NOMO-1 treated with DMSO at 0.1 percent for 48 hours (cell line): ENCODE measurements at regions not wholly inside any gene's neighbourhood (a gene's known extent, or its start where the extent isn't known, plus 50 kb on each side); places are given as distances from the start of the nearest gene placed in this dataset.

ENCODE experiments used
- DNase-seq: peaks from one replicate; lab custom pipeline; 2025; ENCODE audit not compliant: unreplicated experiment; lab: John Stamatoyannopoulos, UW

DNA sequence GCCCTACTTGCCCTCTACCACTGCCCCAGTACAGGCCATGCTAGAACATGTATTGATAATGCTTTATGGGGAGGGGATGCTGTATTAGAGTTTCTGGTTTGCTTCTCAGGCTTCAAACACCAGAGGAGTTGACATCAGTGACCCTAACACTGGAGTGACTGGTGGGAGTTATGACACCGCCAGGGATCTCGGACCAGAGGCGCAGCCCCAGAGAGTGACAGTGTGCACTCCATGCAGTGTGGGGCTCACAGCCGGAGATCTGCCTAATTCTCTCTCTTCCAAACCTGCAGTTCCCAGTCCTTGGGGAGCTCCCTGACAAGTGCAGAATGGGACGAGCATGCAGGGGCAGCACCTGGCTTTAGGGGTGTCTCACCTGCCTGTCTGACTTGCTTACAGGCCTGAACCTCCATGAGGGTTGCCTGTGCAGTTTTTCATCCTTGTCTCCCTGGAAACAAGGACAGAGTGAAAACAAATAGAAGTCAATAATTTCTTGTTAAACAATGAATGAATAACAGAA is 244.9 kb upstream of the MYT1L start:
- no peak for DNase-seq

DNA sequence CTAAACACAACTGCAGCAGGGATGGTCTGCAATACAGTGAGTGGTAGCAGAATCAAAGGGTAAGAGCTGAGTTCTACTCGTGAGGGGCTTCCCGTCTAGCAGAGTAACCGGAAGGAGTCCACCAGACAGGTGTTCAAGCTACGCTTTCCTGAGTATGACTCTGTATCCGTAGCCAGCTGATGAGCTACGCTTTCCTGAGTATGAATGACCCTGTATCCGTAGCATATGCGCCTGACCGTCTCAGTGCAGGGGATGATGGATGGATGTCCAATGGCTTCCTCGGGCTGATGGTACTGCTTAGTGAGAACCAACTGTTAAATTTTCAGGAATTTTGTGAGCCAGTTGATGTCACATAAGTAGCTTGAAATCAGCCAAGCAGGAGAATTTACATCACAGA is 244.1 kb upstream of the MYT1L start:
- no peak for DNase-seq

DNA sequence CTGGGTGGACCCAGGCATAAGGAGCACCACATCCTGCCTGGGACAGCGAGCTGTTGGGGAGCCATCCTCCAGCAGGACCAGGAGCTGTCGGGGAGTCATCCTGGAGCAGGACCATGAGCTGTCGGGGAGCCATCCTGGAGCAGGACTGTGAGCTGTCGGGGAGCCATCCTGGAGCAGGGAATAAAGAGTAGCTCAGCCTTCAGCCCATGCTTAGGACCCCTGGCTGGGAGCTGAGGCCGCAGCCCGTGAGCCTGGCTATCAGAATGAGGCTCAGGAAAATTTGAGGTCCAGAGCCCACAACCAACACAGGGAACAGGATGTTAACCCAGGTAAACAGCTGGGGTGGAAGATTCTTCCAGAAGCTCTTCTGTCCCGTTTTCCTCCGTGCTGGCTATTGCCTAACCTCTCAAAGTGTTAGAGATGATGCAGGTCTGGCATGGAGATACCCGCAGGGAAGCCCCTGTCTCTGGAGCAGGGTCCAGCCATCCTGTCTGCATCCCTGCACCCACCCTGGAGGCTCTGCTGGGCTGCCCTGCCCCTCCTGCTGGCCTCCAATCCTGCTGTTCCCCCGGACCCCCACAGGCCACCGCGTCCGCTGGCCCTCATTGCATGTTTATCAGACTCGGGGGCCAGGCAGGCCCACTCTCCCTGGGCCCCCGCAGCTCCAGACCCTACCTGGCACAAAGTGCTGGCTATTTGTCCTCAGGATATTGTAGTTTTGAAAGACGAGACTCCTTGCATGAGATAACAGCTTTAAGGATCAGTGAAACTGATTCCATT is 243.5 kb upstream of the MYT1L start:
- DNase-seq: no peak

DNA sequence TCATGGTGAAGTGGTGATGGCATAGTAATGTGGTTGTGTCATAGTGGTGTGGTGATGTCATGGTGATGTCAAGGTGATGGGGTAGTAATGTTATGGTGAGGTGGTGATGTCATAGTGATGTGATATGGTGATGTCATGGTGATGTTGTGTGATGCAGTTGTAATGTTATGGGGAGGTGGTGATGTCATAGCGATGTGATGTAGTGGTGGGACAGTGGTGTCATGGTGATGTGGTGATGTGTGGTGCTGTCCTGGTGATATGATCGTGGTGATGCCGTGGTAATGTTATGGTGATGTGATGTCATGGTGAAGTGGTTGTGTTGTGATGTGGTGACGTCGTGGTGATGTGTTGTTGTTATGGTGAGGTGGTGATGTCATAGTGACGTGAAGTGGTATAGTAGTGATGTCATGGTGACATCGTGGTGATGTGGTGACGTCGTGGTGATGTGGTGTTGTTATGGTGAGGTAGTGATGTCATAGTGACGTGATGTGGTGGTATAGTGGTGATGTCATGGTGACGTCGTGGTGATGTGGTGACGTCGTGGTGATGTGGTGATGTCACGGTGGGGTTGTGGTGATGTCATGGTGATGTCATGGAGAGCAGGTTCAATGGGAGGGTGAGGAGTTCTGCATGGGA is 242.7 kb upstream of the MYT1L start:
- DNase-seq: no peak

DNA sequence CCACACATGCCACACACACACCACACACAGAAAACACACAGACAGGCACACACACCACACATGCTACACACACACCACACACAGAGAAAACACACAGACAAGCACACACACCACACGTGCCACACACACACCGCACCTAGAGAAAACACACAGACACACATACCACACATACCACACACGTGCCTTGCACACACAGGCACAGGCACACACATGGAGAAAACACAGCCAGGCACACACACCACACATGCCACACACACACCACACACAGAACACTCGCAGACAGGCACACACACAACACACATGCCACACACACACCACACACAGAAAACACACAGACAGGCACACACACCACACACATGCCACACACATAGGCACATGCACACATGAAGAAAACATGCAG is 242.1 kb upstream of the MYT1L start:
- no peak for DNase-seq

DNA sequence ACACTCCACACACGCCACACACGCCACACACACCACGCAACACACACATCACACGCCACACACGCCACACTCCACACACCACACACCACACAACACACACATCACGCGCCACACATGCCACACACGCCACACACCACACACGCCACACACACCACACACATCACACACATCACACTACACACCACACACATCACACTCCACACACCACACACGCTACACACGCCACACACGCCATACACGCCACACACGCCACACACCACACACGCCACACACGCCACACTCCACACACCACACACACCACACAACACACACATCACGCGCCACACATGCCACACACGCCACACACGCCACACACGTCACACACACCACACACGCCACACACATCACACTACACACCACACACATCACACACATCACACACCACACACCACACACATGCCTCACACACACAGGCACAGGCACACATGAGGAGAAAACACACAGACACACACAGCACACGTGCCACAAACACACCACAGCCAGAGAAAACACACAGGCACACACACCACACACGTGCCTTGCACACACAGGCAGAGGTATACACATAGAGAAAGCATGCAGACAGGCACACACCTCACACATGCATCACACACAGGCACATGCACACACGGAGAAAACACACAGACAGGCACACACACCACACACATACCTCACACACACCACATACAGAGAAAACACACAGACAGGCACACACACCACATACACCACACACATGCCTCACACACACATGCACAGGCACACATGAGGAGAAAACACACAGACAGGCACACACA is 241.5 kb upstream of the MYT1L start:
- no peak for DNase-seq

DNA sequence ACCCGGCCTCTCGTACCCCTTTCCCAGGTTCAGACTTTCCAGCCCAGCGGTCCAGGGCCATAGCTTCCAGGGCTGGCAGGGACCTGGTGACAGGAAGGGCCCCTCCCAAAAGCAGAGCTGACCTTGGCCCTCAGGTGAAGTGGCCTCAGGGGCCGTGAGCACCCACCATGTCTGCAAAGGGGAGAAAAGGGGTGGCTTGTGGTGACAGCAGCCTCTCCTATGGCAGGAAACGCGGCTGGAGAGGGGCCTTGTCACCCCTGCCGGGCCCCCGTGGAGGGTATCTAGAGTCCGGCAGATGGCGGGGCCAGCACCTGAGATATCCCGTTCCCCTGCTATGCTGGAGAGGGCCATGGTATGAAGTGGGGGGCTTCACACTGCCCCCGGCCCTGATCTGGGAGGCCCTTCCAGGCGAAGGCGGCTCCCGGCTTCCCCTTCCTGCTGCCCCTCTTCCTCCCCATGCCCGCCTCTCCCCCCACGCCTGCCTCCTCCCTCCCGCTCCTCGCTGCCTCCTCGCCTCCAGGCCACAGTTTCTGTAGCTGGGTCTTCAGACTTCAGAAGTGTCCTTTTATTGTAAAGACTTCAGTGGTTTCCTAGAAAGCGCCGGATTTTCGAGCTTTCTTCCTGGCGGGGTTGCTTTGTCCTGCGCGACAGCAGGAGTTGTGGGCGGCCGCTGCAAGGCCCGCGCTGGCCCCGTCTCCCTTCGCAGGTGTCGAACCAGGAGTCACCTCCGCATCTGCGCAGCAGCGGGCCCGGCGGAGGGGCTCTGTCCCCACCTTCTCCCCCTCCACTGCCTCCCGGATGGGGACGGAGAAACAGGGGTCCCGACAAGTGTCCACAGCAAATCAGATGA is 240.5 kb upstream of the MYT1L start:
- no peak for DNase-seq

DNA sequence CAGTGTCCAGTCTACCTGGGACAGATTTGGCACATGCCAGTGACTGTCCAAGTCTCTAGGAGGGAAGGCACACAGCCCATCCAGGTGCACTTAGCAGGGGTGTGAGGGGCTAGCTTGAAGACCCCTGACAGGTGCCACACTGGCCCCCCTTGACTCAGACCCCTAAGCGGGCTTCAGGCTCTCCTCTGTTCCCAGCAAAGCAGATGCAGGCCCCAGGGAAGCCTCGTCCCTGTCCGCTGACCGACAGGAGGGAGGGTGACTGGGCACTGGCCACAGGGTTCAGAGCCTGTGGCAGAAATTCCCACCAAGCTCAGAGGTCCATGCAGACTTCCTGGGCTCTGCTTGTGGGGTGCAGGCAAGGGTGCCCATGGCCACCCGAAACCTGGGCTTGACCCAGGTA is 239.8 kb upstream of the MYT1L start:
- no peak for DNase-seq

DNA sequence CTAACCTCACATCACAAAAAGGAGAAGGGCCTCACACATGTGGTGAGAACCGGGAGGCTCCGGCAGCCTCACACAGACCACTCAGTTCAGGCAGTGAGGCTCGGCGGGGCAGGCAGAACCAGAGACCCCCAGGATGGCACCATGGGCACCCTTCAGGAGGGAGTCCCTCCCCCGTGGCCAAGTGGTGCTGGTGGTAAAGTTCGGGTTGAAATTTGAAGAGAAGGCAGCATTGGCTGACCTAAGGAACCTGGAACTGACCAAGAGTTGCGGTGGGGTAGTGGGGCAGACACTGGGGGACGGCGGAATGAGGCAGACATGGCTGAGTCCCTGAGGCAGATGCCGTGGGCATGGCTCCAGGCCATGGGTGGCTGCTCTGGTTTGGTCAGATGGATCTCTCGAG is 239.3 kb upstream of the MYT1L start:
- DNase-seq: no peak

DNA sequence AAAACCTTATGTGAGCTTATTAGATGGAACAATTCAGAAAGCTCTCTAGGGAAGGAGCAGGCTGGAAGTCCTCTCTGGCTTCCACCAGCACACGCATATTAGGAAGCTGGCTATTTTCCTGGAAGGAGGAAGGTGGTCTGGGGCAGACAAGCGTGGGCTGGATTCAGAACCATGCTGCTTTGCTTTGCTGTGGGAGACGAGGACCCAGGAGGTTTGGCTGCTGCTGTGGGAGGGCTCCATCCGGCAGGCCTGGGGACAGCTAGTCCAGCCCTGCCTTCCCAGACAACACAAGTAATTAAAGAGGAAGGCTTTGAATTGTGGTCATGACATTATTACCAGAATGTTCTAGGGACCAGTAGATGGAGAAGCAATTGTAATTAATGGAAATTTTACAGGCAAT is 238.8 kb upstream of the MYT1L start:
- no peak for DNase-seq

DNA sequence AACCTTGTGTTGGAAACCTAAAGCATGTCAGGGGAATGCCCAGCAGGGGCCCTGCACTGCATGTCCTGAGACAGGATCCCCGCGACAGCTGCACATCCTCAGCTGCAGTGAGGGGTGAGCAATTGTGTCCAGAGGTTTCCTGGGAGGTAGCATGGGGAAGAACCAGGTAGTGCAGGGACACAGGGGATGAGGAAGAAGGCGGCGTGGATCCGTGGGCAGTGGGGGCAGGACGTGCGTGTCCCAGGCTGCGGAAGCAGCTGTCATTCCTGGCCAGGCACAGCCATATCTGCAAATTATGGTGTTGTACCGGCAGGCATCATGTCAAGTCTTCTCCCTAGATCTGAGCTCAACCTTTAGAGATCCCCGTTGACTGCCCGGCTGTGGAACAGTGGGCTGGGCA is 238.2 kb upstream of the MYT1L start:
- DNase-seq: no peak

DNA sequence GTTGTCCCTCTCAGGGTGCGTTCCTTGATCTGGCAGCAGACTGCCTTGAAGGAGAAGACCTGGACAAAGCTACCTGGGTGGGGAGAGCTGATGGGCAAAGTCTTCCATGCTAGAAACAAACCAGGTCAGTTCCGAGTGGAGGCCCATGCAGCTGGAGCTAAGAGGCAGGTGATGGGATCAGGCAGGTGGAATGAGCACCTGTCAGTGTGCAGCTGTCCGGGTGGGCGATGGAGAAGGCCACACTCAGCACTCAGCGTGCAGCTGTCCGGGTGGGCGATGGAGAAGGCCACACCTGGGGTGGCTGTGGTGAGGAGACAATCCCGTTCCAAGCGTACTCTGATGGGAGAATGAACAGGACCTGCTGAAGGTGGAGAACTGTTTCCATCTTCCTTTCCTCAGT is 237.3 kb upstream of the MYT1L start:
- no peak for DNase-seq

DNA sequence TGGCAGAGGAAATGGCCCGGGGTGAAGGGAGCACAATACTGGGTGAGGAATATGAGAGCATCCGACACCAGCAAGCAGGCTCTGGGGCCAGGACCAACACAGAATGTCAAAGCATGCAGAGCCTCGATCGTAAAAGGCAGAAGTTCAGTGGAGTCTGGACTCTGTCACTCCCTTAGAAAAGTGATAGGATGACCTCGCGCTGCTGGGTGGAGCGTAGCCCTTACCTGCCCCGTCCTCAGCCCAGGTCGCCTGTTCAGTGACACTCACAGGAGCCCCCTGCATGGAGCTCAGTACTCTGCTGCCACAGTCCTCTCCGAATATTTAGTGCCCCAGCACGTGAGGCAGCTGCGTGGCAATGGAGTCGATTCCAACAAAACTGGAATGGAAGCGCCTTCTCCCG is 236.7 kb upstream of the MYT1L start:
- no peak for DNase-seq

DNA sequence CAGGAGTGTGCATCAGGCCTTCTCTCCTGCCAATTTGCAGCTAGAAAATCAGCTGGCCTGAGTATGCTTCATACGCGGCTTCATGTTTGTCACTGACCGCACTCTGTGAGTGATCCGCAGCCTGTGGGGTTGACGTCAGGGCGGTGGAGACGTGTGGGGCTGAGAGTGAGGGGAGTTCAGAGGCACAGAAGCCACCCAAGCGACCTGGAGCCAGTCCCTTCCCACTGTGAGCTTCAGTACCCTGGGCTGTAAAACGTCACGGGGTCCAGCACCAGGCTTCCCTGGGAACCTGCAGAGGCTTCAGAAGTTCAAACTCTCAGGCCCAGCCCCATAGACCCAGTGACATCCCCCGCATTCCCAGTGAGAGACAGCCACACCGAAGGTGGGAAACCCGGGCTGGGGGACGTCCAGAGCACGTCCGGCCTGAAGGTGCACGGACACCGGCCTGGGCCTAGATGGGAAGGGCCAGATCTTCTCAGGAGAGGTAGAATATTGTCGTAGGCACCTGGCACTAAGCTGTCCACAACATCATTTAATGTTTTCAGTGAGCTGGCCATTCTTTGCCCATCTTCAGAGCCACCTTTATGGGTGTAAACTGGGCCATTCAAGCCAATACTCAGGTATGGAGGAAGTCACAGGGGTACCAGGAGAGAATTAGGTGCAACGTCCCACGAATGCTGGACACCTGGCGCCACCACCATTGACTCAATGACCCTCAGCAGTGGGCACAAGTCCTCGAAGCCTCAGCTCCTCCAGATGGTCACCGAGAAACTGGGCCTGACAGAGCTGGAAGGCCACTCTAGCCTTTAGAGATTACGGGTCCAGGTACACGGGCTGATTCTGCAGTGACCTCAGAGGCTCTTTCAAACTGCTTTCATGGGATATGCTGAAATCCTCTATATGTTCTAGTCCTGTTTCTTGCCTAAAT is 235.6 kb upstream of the MYT1L start:
- no peak for DNase-seq

DNA sequence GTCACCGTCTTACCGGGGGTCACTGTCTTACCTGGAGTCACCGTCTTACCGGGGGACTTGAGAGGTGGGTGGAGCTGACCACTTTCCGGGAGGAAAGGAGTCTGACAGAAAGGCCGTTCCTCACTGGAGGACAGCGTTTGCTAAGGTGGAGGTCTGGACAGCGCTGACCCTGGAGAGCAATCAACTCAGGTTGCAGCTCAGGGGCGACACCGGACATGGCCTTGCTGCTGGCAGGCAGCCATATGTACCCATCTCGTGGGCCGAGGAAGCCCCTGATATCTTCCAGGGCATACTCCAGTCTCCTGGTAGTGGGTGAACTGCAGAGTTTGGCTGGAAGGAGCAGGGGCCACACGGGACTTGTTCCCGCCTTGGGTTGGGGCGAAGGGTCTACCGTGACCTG is 234.6 kb upstream of the MYT1L start:
- DNase-seq: no peak

DNA sequence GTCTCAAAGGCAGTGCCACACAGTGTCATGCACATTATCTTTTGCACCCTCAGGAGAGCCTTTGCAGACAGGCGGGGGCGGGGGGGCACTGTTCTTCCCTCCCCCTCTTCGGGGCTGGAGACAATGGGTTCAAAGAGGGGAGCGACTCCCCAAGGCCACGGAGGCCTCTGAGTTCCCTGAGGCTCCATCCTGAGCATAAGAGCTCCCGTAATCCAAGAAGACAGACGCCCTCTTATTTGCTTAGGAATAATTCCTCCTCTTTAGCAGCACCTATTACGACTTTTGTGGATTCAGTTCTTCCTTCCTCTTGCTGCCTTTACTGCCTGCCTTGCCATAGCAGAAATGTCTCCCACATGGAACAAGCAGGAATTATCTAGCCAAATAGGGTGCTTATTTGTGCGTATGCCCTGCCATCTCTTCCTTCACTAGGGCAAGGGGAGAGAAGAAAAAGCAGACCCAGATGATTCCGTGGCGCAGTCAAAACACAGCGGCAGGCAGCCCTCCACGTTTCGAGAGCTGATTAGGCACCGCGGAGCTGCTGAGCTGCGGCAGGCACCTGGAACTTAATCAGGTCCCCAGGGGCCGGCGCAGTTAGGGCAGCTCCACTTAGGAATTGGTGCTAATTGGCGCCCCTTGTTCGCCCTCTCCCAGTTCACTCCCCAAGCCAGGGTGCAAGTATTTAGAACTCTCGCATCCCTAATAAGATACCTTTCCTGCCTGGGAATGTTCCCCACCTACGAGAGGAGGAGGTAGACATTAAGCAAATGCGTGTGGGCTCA is 233.4 kb upstream of the MYT1L start:
- no peak for DNase-seq

DNA sequence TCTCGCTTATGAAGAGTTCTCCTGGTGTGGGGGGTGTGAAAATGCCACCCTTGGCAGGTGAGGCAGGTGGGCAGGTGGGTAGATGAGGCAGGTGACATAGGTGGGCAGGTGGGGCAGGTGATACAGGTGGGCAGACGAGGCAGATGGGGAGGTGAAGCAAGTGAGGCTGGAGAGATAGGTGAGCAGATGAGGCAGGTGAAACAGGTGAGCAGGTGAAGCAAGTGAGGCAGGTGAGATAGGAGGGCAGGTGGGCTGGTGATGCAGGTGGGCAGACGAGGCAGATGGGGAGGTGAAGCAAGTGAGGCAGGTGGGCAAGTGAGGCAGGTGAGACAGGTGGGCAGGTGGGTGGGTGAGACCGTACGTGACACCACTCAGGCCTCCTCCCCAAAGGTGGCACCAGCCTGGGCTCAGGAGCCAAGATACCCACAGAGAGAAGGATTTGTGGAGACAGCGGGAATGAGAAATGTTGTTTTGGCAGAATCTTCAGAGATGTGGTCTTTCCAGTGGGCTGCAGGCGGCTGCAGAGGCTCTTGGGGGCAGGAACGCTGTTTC is 232.3 kb upstream of the MYT1L start:
- no peak for DNase-seq

DNA sequence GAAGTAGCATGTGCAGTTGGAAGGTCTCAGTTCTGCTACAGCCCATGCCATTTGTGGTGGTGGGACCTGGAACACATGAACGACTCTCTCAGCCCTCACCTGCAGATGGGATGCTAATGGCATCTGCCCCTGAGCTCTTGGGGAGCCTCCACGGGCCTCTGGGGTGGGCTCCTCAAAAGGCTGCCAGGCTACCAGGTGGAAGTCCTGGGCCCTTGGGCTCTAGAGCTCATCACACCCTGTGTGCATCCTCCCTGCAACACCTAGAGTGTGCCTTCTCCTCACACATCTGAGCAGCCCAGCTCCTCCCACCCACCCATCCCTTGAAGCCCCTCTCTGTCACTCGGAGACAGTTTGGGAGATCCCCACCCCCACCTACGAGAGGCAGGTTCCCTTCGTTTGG is 231.8 kb upstream of the MYT1L start:
- no peak for DNase-seq
